ENCODE measurements at regions not wholly inside any gene's neighbourhood (a gene's known extent, or its start where the extent isn't known, plus 50 kb on each side); places are given as distances from the start of the nearest gene placed in this dataset.
"Not testable (repeated sequence)": the region's sequence is repeated elsewhere in the genome, so short reads cannot be mapped to it uniquely, and the experiment has no call there.

GRCh38 chr1:67907467-67907866 is 74.2 kb upstream of the GNG12 start:
- DNase-seq (ENCODE audit: low read depth in 2 of 2), result not testable (repeated sequence)

DNA sequence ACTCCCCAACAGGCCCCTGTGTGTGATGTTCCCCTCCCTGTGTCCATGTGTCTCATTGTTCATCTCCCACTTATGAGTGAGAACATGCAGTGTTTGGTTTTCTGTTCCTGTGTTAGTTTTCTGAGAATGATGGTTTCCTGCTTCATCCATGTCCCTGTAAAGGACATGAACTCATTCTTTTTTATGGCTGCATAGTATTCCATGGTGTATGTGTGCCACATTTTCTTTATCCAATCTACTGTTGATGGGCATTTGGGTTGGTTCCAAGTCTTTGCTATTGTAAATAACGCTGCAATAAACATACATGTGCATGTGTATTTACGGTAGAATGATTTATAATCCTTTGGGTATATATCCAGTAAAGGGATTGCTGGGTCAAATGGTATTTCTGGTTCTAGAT is 72.7 kb upstream of the GNG12 start:
- DNase-seq (ENCODE audit: low read depth in 2 of 2), result not testable (repeated sequence)

DNA sequence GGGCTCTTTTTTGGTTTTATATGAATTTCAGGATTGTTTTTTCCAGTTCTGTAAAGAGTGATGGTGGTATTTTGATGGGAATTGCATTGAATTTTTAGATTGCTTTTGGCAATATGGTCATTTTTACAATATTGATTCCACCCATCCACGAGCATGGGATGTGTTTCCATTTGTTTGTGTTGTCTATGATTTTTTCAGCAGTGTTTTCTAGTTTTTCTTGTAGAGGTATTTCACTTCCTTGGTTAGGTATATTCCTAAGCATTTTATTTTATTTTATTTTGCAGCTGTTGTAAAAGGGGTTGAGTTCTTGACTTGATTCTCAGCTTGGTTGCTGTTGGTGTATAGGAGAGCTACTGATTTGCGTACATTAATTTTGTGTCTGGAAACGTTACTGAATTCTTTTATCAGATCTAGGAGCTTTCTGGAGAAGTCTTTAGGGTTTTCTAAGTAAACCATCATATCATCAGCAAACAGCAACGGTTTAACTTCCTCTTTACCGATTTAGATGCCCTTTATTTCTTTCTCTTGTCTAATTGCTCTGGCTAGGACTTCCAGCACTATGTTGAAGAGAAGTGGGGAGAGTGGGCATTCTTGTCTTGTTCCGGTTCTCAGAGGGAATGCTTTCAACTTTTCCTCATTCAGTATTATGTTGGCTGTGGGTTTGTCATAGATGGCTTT is 69.4 kb upstream of the GNG12 start:
- not testable (repeated sequence) for DNase-seq (ENCODE audit: low read depth in 2 of 2)

GRCh38 chr1:67898033-67898726 is 64.9 kb upstream of the GNG12 start:
- DNase-seq (ENCODE audit: low read depth in 2 of 2), result no peak

- peak; percentile 60 to 68 for DNase-seq (ENCODE audit: low read depth in 2 of 2)
These were observed 64.1 kb upstream of the GNG12 start for GRCh38 chr1:67897270-67897949.

GRCh38 chr1:67896826-67897225 is 63.6 kb upstream of the GNG12 start:
- no peak for DNase-seq (ENCODE audit: low read depth in 2 of 2)

DNA sequence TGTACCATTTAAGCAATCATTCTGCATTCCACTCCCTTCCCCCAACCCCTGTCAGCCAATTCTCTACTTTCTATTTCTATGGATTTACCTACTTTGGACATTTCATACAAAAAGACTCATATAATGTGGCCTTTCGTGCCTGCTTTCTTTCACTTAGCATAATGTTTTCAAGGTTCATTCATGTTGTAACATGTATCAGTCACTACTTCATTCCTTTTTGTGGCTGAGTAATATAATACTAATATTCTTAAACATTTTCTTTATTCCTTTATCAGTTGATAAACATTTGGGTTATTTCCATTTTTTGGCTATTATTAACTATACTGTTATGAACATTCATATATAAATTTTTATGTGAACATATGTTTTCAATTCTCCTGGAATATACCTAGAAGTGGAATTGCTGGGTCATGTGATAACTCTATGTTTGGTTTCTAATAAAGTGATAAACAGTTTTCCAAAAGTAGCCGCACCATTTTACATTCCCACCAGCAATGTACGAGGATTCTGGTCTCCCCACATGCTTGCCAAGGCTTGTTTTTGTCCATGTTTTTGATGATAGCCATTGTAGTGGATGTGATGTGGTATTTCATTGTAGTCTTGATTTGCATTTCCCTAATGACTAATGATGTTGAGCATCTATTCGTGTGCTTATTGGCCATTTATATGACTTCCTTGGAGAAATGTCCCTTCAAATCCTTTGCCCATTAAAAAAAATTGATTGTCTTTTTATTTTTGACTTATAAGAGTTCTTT is 61.9 kb upstream of the GNG12 start:
- no peak for DNase-seq (ENCODE audit: low read depth in 2 of 2)

- no peak for DNase-seq (ENCODE audit: low read depth in 2 of 2)
These were observed 59.8 kb upstream of the GNG12 start for GRCh38 chr1:67893126-67893495.

DNA sequence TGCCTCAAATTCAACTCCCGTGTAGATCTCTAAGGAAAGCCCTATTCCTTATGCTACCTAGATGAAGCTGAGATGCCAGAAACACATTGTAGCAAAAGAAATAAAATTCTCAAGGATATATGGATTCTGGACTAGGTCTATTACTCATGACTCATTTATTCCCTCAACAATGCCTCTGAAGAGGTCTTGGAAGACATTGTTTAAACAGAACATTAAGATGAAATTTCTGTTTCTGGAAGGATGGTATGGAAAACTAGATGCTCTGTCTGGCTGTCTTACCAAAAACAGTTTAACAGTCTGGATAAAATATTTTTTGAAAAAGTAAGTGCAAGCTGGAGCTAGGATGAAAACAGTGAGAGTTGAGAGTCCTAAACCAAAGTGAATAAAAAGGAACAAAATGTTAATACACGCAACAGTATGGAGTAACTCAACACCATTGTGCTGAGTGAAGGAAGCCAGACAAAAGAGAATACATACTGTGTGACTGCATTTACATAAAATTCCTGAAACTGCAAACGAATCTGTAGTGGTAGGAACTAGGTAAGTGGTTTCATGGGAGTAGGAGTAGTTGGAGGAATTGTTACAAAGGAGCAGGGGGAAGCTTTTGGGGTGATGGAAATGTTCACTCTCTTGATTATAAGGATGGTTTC is 59.3 kb upstream of the GNG12 start:
- DNase-seq (ENCODE audit: low read depth in 2 of 2), result no peak

DNA sequence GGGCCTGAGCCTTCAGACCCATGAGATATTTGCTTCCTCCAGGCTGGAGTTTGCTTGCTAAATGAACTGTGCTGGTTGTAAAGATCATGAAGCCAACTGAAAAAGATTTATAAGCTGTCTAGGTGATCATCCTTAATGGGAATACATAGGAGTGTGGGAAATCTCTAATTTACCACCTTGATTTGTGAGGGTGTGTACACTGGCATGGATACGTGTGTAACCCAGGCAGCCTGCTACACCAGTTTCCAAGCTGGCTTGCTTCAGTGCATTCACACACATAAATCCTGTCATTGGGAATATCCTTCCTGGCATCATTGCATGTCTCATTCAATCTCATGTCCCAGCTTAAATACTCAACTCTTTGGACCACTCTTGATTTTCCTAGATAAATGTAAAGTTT is 57.6 kb upstream of the GNG12 start:
- DNase-seq (ENCODE audit: low read depth in 2 of 2), result no peak

DNA sequence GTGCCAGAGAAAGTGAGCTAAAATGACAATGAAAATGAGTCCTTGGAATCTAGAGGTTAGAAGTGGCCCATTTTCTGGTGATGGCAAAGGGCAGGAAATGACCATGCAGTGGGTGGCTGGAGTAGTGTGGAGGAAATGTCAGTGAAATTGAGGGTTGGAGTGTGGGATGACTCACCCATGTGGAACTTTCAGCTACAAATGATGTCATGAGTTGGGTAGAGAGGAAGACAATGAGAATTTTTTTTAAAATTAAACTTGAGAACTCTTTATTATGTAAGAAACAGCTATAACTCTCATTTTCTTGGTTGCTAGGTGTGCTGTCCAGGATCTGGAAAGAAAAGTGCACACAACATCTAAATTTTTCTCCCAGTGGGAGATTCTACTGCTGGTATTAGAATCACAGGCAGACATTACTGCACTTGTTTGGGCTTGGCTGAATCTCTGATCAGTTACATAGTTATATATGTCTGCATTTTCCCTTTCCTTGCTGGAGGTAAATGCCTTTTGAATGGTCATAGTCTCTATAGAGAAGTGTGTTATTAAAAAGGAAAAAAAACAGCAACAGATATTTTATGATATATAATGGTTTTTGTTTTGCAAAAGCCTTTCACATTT is 56.8 kb upstream of the GNG12 start:
- peak in 1 of 2 experiments; percentile 55 for DNase-seq (ENCODE audit: low read depth in 2 of 2)

- DNase-seq (ENCODE audit: low read depth in 2 of 2), result no peak
These were observed 56.2 kb upstream of the GNG12 start for GRCh38 chr1:67889466-67889865.

- DNase-seq (ENCODE audit: low read depth in 2 of 2), result peak; percentile 64
These were observed 55.2 kb upstream of the GNG12 start for GRCh38 chr1:67888216-67889106.

DNA sequence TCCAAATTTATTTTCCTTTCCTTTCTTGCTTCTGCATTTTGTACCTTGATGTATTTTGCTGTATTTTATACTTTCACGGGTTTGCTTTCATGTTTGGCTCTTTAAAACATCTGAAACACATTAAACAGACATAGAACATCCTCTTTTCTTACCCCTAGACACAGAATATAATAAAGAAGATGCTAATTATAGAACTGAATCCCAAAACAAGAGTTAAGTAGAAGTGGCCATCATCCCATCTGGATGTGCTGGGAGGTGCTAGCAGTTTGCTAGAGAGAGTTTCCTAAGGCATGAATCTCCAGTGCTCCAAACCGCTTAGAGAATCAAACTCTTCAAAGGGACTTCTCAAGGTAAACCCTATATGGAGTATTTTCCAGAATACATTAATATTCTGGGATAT is 53.9 kb upstream of the GNG12 start:
- no peak for DNase-seq (ENCODE audit: low read depth in 2 of 2)

DNA sequence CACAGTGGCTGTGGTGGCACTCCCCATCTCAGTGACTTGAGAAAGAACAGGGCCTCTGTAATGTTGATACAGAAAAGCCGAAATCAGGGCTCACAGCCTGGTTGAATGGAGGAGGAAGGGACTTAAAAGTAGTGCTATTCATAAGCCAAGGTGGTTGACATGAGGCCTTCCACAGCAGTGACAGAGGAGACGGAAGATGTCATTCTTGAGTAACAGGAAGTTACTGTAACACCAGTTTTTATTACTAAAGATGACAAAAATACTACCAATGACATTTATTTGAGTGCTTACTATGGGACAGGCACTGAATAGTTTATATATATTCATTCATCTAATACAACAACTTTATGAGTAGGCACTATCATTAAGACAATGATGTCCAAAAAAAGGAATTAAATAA is 52.8 kb upstream of the GNG12 start:
- no peak for DNase-seq (ENCODE audit: low read depth in 2 of 2)

DNA sequence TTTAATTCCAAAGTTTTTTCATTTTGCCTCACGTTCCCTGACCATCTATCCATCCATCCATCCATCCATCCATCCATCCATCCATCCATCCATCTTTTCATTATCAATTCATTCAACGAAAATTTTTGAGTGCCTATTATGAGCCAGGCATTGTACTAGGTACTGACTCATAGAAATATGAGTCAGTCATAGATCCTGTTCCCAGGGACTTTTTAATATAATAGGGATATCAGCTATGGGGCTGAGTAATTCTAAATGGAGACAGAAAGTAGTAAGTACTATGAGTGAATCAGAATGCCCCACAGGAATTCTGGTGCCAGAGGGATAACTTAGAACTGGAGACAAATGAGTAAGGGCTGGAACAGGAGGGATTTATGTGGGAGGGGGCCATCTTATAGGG is 49.8 kb upstream of the GNG12 start:
- no peak for DNase-seq (ENCODE audit: low read depth in 2 of 2)

Data from fibroblast of skin of left biceps (primary cell).